B cell (primary cell): ENCODE measurements at regions not wholly inside any gene's neighbourhood (a gene's known extent, or its start where the extent isn't known, plus 50 kb on each side); places are given as distances from the start of the nearest gene placed in this dataset.

Source experiments
- ATAC-seq: fragments of 200-7000 bp; cut with Tn5 transposase; one replicate; pipeline ENCODE4 v1.10.0; 2021; ENCODE audit warnings: low read depth, mild to moderate bottlenecking, moderate number of reproducible peaks, moderate library complexity
- CTCF ChIA-PET: fragments of 350-600 bp; sonication (Branson Sonifier 250); formaldehyde crosslinking; loops from one replicate; lab custom pipeline; 2021; ENCODE audit warnings: antibody characterized with exemption, inconsistent platforms; lab: Charles Lee
- POLR2A ChIA-PET: fragments of 350-600 bp; sonication (Branson Sonifier 250); formaldehyde crosslinking; loops from one replicate; lab custom pipeline; 2021; ENCODE audit warnings: antibody characterized with exemption; lab: Charles Lee
- DNase-seq: peaks from one replicate; pipeline ENCODE4 v3.0.0; 2013
- H2AFZ ChIP-seq: 2 replicates; pipeline ENCODE4 v1.6.1; 2012; ENCODE audit warnings: mild to moderate bottlenecking, low read depth, low read length; ENCODE audit not compliant: insufficient read depth, poor library complexity, severe bottlenecking
- H3K27ac ChIP-seq, 2 donors: 1 replicate in 1 of 2; 2 replicates in 1 of 2; pipeline ENCODE4 v1.5.1; 2012 to 2013; ENCODE audit warnings: low read length in 2 of 2, mild to moderate bottlenecking in 2 of 2, moderate library complexity in 1 of 2
- H3K27me3 ChIP-seq, 4 experiments: fragments of 200-600 bp in 1 of 4; sonication (generic) in 1 of 4; replicated peaks in 1 of 4; 1 replicate in 2 of 4; 2 replicates in 2 of 4; pipeline versions ENCODE4 v1.6.1 to v1.7.0; 2013 to 2016; ENCODE audit warnings: low read length in 3 of 4, mild to moderate bottlenecking in 2 of 4, mixed read lengths in 1 of 4, moderate library complexity in 1 of 4; ENCODE audit not compliant: insufficient read depth in 4 of 4, control insufficient read depth in 3 of 4; ENCODE audit errors: control extremely low read depth in 1 of 4
- H3K36me3 ChIP-seq, 2 experiments: replicated peaks in 1 of 2; 1 replicate in 1 of 2; 2 replicates in 1 of 2; pipeline versions ENCODE4 v1.6.1 to v1.7.1; 2013; ENCODE audit warnings: low read length in 1 of 2; ENCODE audit not compliant: insufficient read depth in 2 of 2, control insufficient read depth in 1 of 2; ENCODE audit errors: control extremely low read depth in 1 of 2, extremely low read depth in 1 of 2
- H3K4me1 ChIP-seq, 2 donors: fragments of 200-600 bp in 1 of 2; sonication (generic) in 1 of 2; 1 replicate in 1 of 2; 2 replicates in 1 of 2; pipeline versions ENCODE4 v1.5.1 to v1.6.1; 2013 to 2017; ENCODE audit warnings: low read length in 2 of 2; ENCODE audit not compliant: control insufficient read depth in 2 of 2, insufficient read depth in 2 of 2
- H3K4me2 ChIP-seq: replicated peaks from 2 replicates; pipeline ENCODE3; 2012; ENCODE audit warnings: mild to moderate bottlenecking, low read depth, low read length; ENCODE audit not compliant: poor library complexity, severe bottlenecking
- H3K4me3 ChIP-seq, 5 experiments: fragments of 200-600 bp in 1 of 5; sonication (generic) in 1 of 5; 1 replicate in 3 of 5; 2 replicates in 2 of 5; pipeline versions ENCODE4 v1.5.1 to v1.7.0; 2011 to 2016; ENCODE audit warnings: low read length in 4 of 5, mild to moderate bottlenecking in 4 of 5, low read depth in 2 of 5, control low read depth in 1 of 5, moderate library complexity in 1 of 5; ENCODE audit not compliant: insufficient read depth in 1 of 5; ENCODE audit errors: control extremely low read depth in 1 of 5, extremely low read depth in 1 of 5
- H3K79me2 ChIP-seq: fragments of 200-600 bp; sonication (generic); one replicate; pipeline ENCODE4 v1.6.0; 2016; ENCODE audit warnings: low read length; ENCODE audit not compliant: control insufficient read depth, insufficient read depth
- H3K9ac ChIP-seq: fragments of 200-600 bp; sonication (generic); 2 replicates; pipeline ENCODE4 v1.6.1; 2017; ENCODE audit warnings: mild to moderate bottlenecking, low read length, moderate library complexity
- H3K9me3 ChIP-seq, 3 donors: one replicate each; pipeline versions ENCODE4 v1.6.1 to v1.7.1; 2013; ENCODE audit warnings: low read length in 2 of 3; ENCODE audit not compliant: control insufficient read depth in 2 of 3, insufficient read depth in 1 of 3; ENCODE audit errors: control extremely low read depth in 1 of 3
- H4K20me1 ChIP-seq: 2 replicates; pipeline ENCODE4 v1.6.0; 2012; ENCODE audit warnings: mild to moderate bottlenecking, low read length; ENCODE audit not compliant: insufficient read depth, control insufficient read depth, poor library complexity, severe bottlenecking
- H3K27ac Mint-ChIP-seq: one replicate; pipeline ENCODE4 v1.8.0; 2021; ENCODE audit warnings: mixed read lengths
- H3K27me3 Mint-ChIP-seq: one replicate; pipeline ENCODE4 v1.8.0; 2021; ENCODE audit warnings: mixed read lengths
- H3K4me1 Mint-ChIP-seq: one replicate; pipeline ENCODE4 v1.8.0; 2021; ENCODE audit warnings: mixed read lengths
- H3K4me3 Mint-ChIP-seq: one replicate; pipeline ENCODE4 v1.8.0; 2021; ENCODE audit warnings: mixed read lengths
- H3K9me3 Mint-ChIP-seq: one replicate; pipeline ENCODE4 v1.8.0; 2022; ENCODE audit warnings: mixed read lengths; ENCODE audit not compliant: insufficient read depth
- CTCF ChIP-seq: fragments of 200-600 bp; IDR thresholded peaks from one replicate; pipeline ENCODE4 v1.8.0; 2022; ENCODE audit warnings: antibody characterized with exemption, mild to moderate bottlenecking
- EZH2 ChIP-seq: IDR thresholded peaks from 2 replicates; pipeline ENCODE4 v1.6.1; 2012; ENCODE audit warnings: borderline replicate concordance, low read depth, mild to moderate bottlenecking, moderate library complexity, low read length; ENCODE audit not compliant: insufficient read depth, poor library complexity, severe bottlenecking
- WGBS: methylation state at CpG from one replicate; pipeline ENCODE4 v1.1.5; 2013; ENCODE audit warnings: missing lambda C conversion rate; ENCODE audit not compliant: insufficient coverage; 5-methylcytosine and 5-hydroxymethylcytosine counted together
- intact Hi-C: fragments of 100-400 bp; cut with micrococcal nuclease; formaldehyde crosslinking; loops from one replicate; pipeline ENCODE4 v1.10.0; 2022

- H3K36me3 ChIP-seq: no peaks in the 10 kb centered on the region
- H3K9me3 ChIP-seq: peaks cover 0 to 12% (median 2%) of the 10 kb centered on the region in 3 donors
- H3K27ac ChIP-seq: no peak overlapping the region
- intact Hi-C loops: no loop called here
- no peak overlapping the region for H3K4me2 ChIP-seq
- Mint-ChIP-seq H3K9me3 (peaks cover 7% of the 10 kb centered on the region), H3K4me3 (no peak overlapping the region), H3K4me1 (no peaks in the 10 kb centered on the region), H3K27me3 (no peaks in the 10 kb centered on the region), H3K27ac (no peak overlapping the region)
- no peak overlapping the region for H2AFZ ChIP-seq
- H3K4me1 ChIP-seq: no peaks in the 10 kb centered on the region
- H4K20me1 ChIP-seq: no peaks in the 10 kb centered on the region
- H3K27me3 ChIP-seq: no peaks in the 10 kb centered on the region
- no peak overlapping the region for H3K4me3 ChIP-seq
- POLR2A ChIA-PET: no interaction called here
- ATAC-seq: no peak
- TF ChIP-seq CTCF (no peak), EZH2 (no peak)
- H3K9ac ChIP-seq: no peak overlapping the region
- DNase-seq: no peak
- CTCF ChIA-PET: no interaction called here
- H3K79me2 ChIP-seq: no peaks in the 10 kb centered on the region
- WGBS: 80% methylated on average over 7 of the region's 7 CpGs
Observed at GRCh38 chr14:98037831-98038230, 1234.2 kb downstream of the BCL11B start.

GRCh38 chr14:98056946-98057345, 1215.1 kb downstream of the BCL11B start:
- POLR2A ChIA-PET: no interaction called here
- intact Hi-C loops: no loop called here

More at GRCh38 chr14:98056946-98057345, 1215.1 kb downstream of the BCL11B start:
- Histone ChIP-seq H3K4me2 (no peak overlapping the region), H3K4me3 (no peak overlapping the region), H4K20me1 (no peaks in the 10 kb centered on the region), H3K9ac (no peak overlapping the region), H3K27ac (no peak overlapping the region), H3K79me2 (no peaks in the 10 kb centered on the region), H3K36me3 (no peaks in the 10 kb centered on the region), H3K4me1 (no peaks in the 10 kb centered on the region), H3K9me3 (peaks cover 0 to 9% (median 3%) of the 10 kb centered on the region in 3 donors), H3K27me3 (no peaks in the 10 kb centered on the region), H2AFZ (no peak overlapping the region)
- Mint-ChIP-seq H3K4me1 (no peaks in the 10 kb centered on the region), H3K9me3 (peaks cover 4% of the 10 kb centered on the region), H3K27me3 (no peaks in the 10 kb centered on the region), H3K27ac (no peak overlapping the region), H3K4me3 (no peak overlapping the region)
- WGBS: no CpG with 5 or more reads among the region's 5 CpGs
- CTCF ChIA-PET: no interaction called here
- DNase-seq: no peak
- no peak for TF ChIP-seq EZH2
- no peak for TF ChIP-seq CTCF
- ATAC-seq: no peak
